HEK293T (cell line): ENCODE measurements at regions not wholly inside any gene's neighbourhood (a gene's known extent, or its start where the extent isn't known, plus 50 kb on each side); places are given as distances from the start of the nearest gene placed in this dataset.

Experiments used
- CTCF ChIA-PET: fragments of 350-600 bp; formaldehyde crosslinking; extraction: SDS; loops from one replicate; lab custom pipeline; 2021; ENCODE audit warnings: antibody characterized with exemption, inconsistent platforms; lab: Yijun Ruan, JAX
- POLR2A ChIA-PET: fragments of 350-600 bp; formaldehyde crosslinking; extraction: SDS; loops from one replicate; lab custom pipeline; 2020; ENCODE audit warnings: antibody characterized with exemption, inconsistent platforms; lab: Yijun Ruan, JAX
- DNase-seq: peaks from one replicate; pipeline ENCODE4 v3.0.0; 2012; ENCODE audit warnings: mixed read lengths; ENCODE audit errors: extremely low spot score
- ARNT ChIP-seq: fragments of 450-650 bp; IDR thresholded peaks from 2 replicates; pipeline ENCODE4 v1.6.1; 2017; ENCODE audit warnings: mild to moderate bottlenecking
- BHLHE40 ChIP-seq: fragments of 450-650 bp; IDR thresholded peaks from 2 replicates; pipeline ENCODE4 v1.6.1; 2016; ENCODE audit warnings: mild to moderate bottlenecking, moderate library complexity, borderline replicate concordance
- CTBP1 ChIP-seq: fragments of 450-650 bp; IDR thresholded peaks from 2 replicates; pipeline ENCODE4 v1.6.1; 2016; ENCODE audit warnings: borderline replicate concordance
- ELF4 ChIP-seq: fragments of 450-650 bp; IDR thresholded peaks from 2 replicates; pipeline ENCODE4 v1.6.1; 2017; ENCODE audit warnings: antibody characterized with exemption
- FOXA1 ChIP-seq: fragments of 450-650 bp; IDR thresholded peaks from 2 replicates; pipeline ENCODE4 v1.6.1; 2016; ENCODE audit warnings: mild to moderate bottlenecking
- FOXK2 ChIP-seq: fragments of 450-650 bp; IDR thresholded peaks from 2 replicates; pipeline ENCODE4 v1.6.1; 2016; ENCODE audit warnings: mild to moderate bottlenecking
- FOXM1 ChIP-seq: fragments of 450-650 bp; IDR thresholded peaks from 2 replicates; pipeline ENCODE4 v1.6.1; 2017; ENCODE audit warnings: mild to moderate bottlenecking, borderline replicate concordance
- HDGF ChIP-seq: fragments of 450-650 bp; IDR thresholded peaks from 2 replicates; pipeline ENCODE4 v1.6.1; 2017; ENCODE audit warnings: antibody characterized with exemption, borderline replicate concordance
- L3MBTL2 ChIP-seq: fragments of 450-650 bp; conservative IDR thresholded peaks from 2 replicates; pipeline ENCODE4 v1.6.1; 2016; ENCODE audit warnings: mild to moderate bottlenecking
- LEF1 ChIP-seq: fragments of 450-650 bp; IDR thresholded peaks from 2 replicates; pipeline ENCODE4 v1.6.1; 2017; ENCODE audit warnings: mild to moderate bottlenecking, borderline replicate concordance
- NFRKB ChIP-seq: fragments of 450-650 bp; IDR thresholded peaks from 2 replicates; pipeline ENCODE4 v1.6.1; 2016; ENCODE audit warnings: mild to moderate bottlenecking, moderate library complexity
- SP1 ChIP-seq: fragments of 450-650 bp; IDR thresholded peaks from 2 replicates; pipeline ENCODE4 v1.6.1; 2017
- SUZ12 ChIP-seq: fragments of 450-650 bp; IDR thresholded peaks from 2 replicates; pipeline ENCODE4 v1.6.1; 2016; ENCODE audit warnings: mild to moderate bottlenecking
- TARDBP ChIP-seq: fragments of 450-650 bp; IDR thresholded peaks from 2 replicates; pipeline ENCODE4 v1.6.1; 2016
- ZNF384 ChIP-seq: fragments of 450-650 bp; IDR thresholded peaks from 2 replicates; pipeline ENCODE4 v1.6.1; 2016
- TF ChIP-seq, protein P1 (sequence below): fragments of 450-650 bp; IDR thresholded peaks from 2 replicates; pipeline ENCODE4 v1.6.1; 2016

DNA sequence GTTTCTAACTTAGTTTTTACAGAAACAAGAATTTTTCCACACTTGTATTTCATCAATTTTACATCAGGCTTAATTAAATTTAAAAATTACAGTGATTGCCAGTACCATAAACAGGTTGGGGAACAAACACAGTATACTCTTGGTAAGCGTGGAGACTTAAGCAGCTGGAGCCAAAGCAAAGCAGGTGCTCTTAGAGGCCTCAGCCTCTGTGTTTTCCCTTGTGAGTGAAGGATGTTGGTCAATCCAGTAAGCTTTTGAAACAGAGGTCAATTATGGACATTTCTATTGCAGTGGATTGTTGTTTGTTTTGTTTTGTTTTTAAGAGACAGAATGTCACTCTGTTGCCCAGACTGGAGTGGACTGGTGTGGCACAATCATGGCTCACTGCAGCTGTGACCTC, 100.6 kb upstream of the CELF2 start:
- ChIA-PET POLR2A (no interaction called here), CTCF (no interaction called here)
- no peak for DNase-seq
- TF ChIP-seq FOXA1 = no peak
- no peak for TF ChIP-seq TARDBP
- no peak for TF ChIP-seq FOXM1
- TF ChIP-seq L3MBTL2 = no peak
- no peak for TF ChIP-seq CTBP1
- no peak for TF ChIP-seq ZNF384
- TF ChIP-seq HDGF = no peak
- TF ChIP-seq, protein P1, sequence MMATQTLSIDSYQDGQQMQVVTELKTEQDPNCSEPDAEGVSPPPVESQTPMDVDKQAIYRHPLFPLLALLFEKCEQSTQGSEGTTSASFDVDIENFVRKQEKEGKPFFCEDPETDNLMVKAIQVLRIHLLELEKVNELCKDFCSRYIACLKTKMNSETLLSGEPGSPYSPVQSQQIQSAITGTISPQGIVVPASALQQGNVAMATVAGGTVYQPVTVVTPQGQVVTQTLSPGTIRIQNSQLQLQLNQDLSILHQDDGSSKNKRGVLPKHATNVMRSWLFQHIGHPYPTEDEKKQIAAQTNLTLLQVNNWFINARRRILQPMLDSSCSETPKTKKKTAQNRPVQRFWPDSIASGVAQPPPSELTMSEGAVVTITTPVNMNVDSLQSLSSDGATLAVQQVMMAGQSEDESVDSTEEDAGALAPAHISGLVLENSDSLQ = no peak

DNA sequence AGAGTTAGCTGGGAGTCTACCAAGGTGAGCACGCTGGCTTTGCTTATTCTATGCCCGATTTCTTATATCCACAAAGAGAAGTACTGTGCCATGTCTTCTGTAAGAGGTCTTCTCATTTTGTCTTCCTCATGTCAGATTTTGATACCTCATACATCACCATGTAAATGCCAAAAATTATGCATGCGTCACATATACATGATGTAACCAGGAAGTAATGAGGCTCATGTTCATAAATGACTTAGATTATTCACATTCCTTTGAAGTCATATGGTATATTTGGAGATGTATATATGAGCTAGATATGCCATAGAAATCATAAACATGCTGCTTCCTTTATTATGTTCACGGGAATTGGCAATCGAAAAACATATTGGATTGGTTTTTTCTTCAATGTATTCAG, 97.7 kb upstream of the CELF2 start:
- TF ChIP-seq HDGF (no peak), FOXK2 (no peak), FOXM1 (no peak), LEF1 (no peak), BHLHE40 (no peak), L3MBTL2 (no peak)
- POLR2A ChIA-PET = no interaction called here
- CTCF ChIA-PET = interaction anchor here (0.7 kb wide), 1 partner anchor 101 kb away, joined by 5 read pairs; no protein-coding TSS in a partner anchor
- no peak for DNase-seq

DNA sequence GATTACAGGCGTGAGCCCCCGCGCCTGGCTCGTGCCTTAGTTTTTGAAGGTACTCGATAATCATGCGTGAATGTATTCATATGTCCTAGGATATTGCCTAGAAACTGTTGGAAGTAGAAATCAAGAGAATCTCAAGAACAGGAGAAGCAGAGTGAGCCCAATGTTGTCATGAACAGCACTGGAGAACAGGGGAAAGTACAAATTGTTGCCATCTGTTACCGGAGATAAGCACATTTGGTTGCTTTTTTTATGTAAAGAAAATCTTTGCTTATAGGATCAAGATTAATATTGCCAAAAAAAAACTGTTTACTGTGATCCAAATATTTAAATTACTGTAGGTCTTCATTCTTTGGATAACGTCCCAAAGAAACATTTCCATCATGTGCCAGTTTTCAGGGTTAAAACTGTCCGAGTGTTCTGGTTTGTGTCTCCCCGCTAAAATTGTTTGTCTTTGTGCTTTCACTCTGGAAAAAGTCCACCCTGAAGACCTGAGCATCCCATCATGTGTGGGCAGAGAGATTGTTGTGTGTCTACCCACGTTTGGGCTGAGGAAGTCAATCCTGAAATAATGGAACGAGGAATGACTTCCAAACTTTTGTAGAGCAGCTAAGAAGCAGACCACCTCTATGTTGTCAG, 95.7 kb upstream of the CELF2 start:
- no peak for DNase-seq
- POLR2A ChIA-PET = no interaction called here
- CTCF ChIA-PET = no interaction called here
- TF ChIP-seq L3MBTL2 (no peak), ZNF384 (no peak), NFRKB (no peak), TARDBP (no peak), SP1 (no peak), FOXM1 (no peak), HDGF (no peak), LEF1 (no peak), BHLHE40 (no peak), CTBP1 (no peak)

DNA sequence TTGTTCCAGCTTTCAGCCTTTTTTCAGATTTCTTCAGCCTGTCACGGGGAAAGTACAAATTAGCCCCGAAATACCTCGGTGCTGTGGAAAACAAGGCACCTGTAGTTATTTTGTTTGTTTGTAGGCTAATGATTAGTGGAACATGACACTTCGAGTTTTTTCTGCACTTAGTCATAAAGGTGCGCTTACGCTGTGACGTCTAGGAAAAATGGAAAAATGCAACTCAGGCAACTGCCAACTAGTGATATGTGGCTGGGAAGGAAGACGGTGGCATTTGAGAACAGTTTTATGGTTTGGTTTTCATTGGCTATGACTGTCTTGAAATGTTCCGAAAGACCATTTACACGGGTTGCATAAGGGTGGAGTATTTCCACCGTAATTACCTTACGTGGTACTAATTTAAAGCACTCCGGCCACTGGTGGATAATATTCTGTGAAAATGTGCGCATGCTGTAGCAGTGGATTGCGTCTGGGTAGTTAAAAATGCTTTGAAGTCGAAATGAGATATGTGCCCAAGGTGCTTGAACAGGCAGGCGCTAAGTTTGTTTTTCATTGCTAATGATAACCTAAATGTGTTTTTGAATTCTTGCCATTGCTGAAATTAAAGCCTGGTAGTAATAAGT, 94.5 kb upstream of the CELF2 start:
- DNase-seq = no peak
- ChIA-PET CTCF (no interaction called here), POLR2A (no interaction called here)
- TF ChIP-seq FOXM1 (no peak), HDGF (no peak), FOXK2 (no peak), SUZ12 (no peak)

DNA sequence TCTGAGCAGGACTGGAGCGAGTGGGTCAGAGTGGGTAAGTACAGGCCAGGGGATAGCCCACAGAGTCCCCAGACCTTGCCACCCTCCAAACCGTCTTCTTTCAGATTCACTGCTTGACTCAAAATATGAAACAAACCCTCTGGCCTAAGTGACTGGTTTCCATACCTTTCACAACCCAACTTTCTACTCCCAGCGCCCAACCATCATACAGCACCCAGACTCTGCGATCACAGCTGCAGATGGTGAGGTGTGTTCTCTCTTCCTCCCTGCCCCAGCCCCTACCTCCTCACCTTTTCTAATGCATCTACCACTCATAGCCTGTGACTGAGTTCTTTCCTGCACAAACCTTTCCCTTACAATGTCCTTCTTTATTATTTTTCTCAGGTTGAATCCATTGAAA, 92.0 kb upstream of the CELF2 start:
- ChIA-PET CTCF (no interaction called here), POLR2A (no interaction called here)
- no peak for DNase-seq
- no peak for TF ChIP-seq CTBP1
- TF ChIP-seq ARNT = no peak
- TF ChIP-seq, protein P1 = no peak
- no peak for TF ChIP-seq TARDBP
- no peak for TF ChIP-seq FOXM1
- TF ChIP-seq LEF1 = no peak
- TF ChIP-seq L3MBTL2 = no peak
- TF ChIP-seq SUZ12 = no peak
- TF ChIP-seq BHLHE40 = no peak
- TF ChIP-seq FOXK2 = no peak
- TF ChIP-seq NFRKB = no peak
- no peak for TF ChIP-seq ZNF384
- TF ChIP-seq HDGF = no peak
- no peak for TF ChIP-seq ELF4
- no peak for TF ChIP-seq FOXA1
- no peak for TF ChIP-seq SP1

DNA sequence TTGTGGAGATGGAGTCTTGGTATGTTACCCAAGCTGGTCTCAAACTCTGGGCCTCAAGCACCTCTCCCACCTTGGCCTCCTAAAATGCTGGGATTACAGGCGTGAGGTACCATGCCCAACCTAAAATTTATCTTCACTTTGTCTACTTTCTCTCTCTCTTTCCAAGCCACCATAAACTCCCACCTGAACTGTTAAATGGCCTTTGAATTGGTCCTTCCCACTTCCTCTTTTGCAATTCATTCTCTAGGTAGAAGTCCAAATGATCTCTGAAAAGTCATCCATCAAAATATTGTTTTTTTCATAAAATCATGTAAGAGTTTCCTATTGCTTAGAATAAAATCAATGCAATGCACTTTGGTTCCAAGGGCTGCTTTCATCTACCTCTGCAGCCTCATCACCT, 90.1 kb upstream of the CELF2 start:
- TF ChIP-seq LEF1 (no peak), FOXA1 (no peak), FOXK2 (no peak), SUZ12 (no peak), ZNF384 (no peak), HDGF (no peak), FOXM1 (no peak), TARDBP (no peak)
- TF ChIP-seq, protein P1 = no peak
- ChIA-PET CTCF (no interaction called here), POLR2A (no interaction called here)
- DNase-seq = no peak
